IPS DF 19.7 (cell line): ENCODE measurements at regions not wholly inside any gene's neighbourhood (a gene's known extent, or its start where the extent isn't known, plus 50 kb on each side); places are given as distances from the start of the nearest gene placed in this dataset.
"Not testable (repeated sequence)": the region's sequence is repeated elsewhere in the genome, so short reads cannot be mapped to it uniquely, and the experiment has no call there.

ENCODE experiments used
- DNase-seq: peaks from one replicate; pipeline ENCODE4 v3.0.0-alpha.2; 2013; ENCODE audit warnings: low read depth, low spot score

DNA sequence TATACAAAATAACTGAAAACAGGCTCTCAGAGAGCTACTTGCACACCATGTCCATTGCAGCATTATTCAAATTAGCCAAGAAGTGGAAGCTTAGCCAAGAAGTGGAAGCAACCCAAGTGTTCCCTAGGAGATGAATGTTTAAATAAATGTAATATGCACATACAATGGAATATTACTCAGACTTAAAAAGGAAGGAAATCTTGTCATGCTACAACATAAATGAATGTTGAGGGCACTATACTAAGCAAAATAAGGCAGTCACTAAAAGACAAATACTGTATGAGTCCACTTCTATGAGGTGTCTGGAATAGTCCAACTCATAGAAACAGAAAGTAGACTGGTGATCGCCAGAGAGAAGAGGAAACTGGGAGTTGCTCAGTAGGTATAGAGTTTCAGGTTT, 438.1 kb downstream of the MAT2B start:
- no peak for DNase-seq

DNA sequence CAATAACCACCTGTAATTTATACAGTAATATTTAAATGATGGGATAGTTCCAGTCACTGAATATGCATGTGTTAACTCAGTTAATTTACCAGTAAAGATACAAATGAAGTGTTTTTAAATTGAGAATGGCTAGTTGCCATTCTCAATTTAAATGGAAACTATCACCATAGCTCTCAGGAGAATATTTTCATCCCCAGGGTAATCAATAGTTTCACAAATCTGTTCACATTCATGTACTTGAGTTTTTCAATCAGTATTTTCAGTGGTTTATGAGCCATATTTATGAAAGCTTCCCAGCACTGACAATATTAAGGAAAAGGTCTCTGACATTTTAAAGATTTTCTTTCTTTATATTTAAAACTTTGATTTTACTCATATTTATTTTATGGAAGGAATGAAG, 439.3 kb downstream of the MAT2B start:
- DNase-seq, result no peak

DNA sequence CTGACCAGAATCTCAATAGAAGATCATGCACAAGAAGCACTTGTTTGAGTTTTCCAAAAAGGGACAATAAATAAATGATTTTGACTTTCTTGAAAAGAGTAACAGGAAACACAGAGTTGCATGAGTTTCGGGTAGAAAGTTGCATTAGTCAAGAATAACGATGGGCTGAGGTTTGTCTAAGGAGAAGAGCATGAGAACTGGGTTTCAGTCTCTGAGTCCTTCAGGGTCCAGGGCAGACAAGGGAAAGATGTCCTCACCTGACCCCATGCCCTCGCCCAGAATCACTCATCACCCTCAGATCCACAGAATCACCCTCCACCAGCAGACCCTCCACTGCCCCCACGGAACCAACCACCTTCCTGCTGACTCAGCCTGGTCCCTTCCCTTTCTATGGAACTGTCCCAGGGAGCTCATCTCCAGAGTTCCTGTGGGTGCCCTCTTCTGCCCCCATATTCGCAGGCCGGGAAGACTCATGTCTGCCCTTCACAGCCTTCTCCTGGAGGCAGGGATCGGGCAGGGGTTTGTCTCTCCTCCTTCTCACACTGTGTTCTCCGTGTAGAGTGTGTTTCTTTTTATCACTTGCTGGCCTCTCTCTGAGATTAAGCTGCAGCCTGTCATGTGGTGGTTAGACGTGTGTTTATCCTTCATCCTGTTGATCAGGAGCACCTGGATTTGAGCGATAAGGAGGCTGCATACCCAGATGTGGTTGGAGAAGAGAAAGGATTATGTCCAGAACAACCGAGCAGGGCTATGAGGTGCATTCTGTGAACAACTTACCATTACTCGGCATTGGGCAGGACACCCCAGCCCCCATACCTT, 442.6 kb downstream of the MAT2B start:
- DNase-seq, result no peak

DNA sequence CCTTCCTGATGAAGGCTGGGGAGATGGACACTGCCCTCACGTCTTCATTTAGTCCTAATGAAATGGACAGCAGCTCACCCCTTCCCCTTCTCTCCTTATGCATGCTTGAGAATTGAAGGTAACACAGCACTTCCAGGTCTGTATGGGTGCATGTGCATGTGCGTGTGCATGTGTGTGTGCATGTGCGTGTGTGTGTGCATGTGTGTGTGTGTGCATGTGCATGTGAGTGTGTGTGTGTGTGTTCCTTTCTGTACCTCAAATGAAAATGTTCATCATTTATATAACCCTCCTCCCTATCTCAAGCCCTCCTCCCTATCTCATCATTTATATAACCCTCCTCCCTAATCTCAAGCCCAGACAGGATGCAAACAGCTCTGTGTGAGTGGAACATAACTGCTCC, 444.8 kb downstream of the MAT2B start:
- no peak for DNase-seq

DNA sequence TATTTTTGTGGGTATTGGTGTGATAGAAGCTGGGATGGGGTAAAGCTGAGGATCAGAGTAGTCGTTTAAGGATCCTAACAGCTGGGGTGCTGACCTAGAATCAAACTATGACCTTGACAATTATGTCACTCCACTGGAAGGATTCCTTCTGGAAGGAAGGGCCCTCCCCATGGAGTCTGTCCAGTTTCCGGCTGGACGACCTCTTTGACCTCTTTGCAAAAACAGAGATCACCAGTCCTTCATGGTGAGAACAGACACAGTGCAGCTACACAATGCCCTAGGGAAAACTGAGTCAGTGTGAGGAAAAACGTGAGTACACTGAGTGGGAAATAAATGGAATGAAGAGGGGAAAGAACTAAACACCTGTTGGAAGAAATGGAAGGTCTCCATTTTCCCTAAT, 445.6 kb downstream of the MAT2B start:
- DNase-seq, result no peak

DNA sequence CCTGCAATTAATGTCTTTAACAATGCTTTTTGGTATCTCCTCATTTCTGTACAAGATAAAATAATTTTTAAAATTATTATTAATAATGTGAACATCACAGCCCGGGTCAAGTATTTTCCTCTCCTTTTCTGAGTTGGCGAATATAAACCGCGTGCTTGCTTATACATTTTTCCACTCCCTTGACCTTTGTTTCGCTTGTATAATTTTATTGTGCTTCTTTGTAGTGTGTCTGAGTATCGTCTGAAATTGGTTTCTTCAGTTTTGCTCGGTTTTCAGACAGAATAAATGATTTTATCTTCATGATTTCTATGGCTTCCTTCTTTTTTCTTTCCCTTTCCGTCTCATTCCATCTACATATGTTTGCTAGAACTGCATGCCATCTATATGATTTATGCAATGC, 448.5 kb downstream of the MAT2B start:
- no peak for DNase-seq

DNA sequence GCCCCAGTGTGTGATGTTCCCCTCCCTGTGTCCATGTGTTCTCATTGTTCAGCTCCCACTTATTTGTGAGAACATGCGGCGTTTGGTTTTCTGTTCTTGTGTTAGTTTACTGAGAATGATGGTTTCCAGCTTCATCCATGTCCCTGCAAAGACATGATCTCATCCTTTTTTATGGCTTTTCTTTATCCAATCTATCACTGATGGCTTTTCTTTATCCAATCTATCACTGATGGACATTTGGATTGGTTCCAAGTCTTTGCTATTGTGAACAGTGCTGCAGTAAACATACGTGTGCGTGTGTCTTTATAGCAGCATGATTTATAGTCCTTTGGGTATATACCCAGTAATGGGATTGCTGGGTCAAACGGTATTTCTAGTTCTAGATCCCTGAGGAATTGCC, 455.8 kb downstream of the MAT2B start:
- DNase-seq, result not testable (repeated sequence)

DNA sequence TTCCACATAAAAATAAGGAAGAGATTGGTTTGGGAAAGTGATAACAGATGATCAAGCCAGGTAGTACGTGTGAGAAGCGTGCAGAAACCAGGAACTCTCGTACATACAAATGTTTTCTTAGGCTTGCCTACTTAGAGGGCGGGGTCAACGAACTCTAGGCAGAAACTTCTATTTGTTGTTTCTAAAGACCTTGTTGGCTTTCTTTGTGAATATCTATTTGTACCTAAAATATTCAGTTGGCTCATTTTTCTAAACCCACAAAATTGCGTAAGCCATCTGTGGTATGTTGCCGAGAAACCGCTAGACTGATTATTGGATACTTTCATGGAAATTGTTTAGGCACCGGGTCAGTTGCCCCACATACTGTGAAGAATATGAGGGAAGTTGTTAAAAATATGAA, 458.5 kb downstream of the MAT2B start:
- DNase-seq, result no peak

DNA sequence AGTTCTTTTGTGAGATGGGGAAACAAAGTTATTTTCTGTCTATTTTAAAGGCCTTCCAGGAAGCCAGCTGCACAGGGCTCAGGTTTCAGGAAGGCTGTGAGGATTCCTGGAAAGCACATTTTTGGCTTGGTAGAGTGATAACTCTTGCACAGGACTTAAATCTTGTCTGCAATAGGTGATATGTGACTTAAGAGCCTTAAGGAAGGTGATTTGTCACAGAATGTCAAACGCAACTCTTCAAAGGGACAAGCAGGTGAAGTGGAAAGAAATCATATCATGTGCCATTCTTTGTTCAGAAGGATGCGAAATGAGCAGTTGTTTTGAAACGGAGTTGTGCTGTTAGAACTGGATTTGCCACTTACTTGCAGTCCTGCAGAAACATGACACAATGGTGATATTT, 459.3 kb downstream of the MAT2B start:
- DNase-seq, result no peak

DNA sequence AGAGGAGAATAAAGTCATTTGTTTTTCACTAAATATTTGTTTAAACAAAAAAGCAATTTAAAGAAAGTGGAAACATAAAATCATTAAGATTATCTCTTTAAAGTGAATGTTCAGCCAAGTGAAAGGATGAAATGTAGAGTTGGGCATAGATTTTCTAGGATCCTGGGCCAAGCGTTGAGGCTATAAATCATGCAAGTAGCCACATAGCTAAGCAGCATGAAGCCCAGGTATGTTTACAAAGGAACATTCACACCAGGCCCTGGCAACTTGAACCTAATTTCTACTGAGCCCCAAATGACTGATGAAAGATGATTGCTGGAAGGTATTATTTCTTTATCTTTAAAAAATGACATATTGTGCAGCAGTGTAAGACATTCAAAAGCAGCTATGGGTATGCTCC, 461.8 kb downstream of the MAT2B start:
- DNase-seq, result no peak

DNA sequence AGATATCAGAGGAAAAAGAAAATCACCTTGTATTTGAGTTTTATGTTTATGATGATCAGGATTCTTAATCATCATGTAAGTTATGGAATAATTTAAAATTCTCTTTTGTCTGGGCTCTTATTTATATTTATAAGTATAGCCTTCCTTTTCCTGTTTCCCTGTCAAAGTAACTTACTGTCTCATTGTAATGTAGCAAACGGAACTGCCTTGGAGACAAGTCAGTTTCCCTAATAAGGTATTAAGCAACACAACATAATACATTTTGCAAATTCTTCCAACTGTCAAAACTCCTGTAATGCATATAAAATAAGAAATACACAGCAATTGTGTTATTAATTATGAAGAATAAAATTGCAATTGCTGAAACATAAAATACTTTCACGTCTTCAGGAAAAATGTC, 463.2 kb downstream of the MAT2B start:
- no peak for DNase-seq

DNA sequence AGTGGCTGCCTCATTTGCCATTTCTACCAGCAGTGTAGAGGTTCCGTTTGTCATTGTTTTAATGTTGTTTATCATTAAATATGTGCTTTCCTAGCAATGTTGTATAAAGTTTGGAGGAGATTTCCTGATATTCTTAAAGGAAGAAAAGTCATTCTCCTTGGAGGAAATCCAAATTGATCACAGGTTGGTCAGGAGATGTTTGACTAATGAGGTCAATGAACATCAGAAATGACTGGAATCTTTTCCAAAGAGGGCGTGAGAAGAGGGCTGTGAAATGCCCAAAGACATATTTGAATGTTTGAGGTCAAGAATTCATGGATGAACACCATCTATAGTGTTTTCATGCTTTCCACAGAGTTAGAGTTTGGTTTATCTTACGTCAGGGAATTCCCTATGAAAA, 471.3 kb downstream of the MAT2B start:
- no peak for DNase-seq

DNA sequence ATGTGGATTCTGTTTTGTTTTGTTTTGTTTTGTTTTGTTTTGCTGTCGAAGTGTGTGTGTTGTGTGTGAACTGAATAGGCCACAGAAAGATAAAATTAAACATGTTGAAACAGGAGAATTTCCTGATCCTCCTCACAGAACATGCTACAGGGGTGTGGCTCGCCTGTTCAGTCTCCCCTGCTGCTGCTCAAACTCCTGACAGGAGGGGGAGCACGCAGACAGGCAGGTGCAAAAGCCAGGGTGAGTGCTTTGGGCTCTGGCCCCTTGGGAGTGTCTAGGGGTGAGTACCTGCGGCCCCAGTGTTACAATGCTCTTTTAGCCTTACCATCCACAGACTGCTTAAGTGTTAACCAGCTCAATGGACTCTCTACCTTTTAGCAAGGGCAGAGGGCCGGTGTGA, 473.5 kb downstream of the MAT2B start:
- no peak for DNase-seq

DNA sequence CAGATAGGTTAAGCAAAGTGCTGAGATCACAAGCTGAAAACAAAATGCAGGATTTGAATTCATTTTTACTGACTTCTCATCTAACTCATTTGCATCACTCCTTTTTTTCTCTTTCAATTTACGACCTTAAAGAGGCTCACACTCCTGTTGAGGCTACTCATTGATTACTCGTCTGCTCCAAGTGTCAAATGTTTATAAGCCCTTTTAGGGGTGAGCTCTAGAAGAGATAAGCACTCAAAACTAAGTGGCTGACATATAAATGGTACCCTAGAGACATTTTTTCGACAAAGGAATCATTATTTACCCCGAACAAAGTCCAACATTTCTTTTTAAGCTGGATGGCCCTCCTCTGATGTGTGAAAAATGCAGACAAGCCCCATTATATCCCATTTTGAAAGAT, 483.1 kb downstream of the MAT2B start:
- DNase-seq, result no peak

DNA sequence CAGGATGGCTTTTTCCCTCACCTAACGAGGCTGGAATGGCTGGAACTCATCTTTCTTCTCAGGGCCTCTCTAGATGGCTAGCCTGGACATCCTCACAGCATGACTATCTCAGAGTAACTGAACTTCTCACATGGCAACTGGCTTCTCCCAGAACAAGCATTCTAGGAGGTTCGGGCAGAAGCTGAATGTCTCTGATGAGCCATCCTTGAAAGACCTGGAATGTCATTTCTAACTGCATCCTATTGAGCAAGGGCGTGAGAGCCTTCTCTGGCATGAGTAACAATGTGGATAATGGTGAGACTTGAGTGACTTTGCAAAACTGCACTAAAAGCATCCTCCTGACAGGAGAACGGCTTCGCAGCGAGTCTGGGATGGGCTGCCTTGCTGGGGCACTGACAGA, 487.7 kb downstream of the MAT2B start:
- no peak for DNase-seq

DNA sequence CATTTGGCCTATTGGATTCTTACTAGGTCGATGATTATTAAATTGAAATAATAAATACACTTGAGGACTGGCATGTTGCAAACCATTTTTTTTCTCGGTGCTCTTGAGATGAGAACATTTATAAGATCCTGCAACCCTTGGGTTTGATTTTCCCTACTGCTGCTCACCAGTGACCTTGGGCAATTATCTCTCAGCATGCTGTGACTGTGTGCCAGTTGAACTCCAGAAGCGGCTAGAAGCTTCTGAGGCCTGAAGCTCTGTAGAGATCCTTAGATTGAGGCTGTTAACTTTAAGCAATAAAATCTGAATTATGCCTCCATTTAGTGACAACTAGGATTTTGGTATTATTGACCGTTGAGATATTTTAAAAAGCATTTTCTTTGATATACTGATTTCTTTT, 489.8 kb downstream of the MAT2B start:
- no peak for DNase-seq

DNA sequence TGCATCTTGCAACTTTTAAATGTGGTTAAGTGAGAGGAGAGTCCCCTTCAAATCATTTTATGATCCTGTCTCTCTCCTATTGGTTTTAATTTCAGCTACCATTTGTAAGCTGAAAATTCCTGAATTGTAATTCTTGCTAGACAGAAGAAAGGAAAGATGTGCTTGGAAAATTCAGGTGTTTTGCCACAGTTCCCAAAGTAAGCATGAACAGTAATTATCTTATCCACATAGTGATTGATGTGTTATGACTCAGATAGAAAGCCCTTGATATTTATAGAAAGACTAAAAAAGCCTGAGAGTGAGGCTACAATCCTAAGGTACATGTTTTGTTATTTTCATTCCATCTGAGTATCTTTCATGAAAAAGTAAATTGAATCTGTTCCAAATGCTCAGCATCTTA, 492.5 kb downstream of the MAT2B start:
- no peak for DNase-seq

DNA sequence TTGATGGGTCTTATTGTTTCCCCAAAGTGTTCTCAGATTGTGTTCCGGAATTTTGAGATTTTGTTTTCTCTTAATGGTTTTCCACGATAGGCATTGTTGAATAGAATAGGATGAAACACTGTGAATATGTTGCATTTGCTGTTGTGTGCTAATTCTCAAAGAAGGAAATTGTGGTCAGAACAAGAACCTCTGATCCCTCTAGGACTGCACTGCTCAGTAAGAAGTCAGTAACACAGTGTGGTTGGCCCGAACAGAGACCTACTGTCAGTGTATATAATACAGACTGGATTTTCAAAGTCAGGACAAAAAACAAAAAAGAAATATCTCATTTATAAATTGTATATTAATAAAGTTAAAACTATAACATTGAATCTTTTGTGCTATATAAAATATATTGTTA, 494.8 kb downstream of the MAT2B start:
- no peak for DNase-seq

DNA sequence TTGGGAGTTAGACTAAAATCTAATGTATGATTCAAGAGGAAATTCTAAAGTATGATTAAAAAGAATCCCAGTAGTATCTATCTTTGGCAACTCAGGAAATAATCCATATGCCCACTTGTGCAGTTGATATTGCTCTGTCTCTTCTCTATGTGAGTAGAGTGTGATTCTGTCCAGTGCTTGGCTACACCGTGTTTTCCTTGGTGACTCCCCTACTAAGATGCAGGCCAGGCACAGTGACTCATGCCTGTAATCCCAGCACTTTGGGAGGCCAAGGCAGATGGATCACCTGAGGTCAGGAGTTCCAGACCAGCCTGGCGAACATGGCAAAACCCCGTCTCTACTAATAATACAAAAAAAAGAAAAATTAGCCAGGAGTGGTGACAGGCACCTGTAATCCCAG, 495.4 kb downstream of the MAT2B start:
- no peak for DNase-seq

DNA sequence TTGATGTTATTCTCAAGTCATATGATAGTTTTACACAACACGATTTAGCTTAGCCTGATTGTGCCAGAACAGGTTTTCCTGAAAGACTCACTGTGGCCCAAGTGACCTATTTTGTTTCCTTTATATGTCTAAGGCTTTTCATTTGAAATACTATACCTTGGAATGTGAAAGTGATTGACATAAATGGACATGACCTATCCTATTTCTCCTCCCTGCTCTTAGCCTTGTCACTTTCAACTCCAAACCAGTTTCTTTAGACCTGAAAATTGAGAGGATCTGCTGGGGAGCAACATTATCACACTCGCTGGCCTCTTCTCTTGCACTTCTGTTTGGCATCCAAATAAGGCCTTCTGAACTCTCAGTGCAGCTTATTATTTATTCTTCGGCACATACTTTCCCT, 496.8 kb downstream of the MAT2B start:
- no peak for DNase-seq

DNA sequence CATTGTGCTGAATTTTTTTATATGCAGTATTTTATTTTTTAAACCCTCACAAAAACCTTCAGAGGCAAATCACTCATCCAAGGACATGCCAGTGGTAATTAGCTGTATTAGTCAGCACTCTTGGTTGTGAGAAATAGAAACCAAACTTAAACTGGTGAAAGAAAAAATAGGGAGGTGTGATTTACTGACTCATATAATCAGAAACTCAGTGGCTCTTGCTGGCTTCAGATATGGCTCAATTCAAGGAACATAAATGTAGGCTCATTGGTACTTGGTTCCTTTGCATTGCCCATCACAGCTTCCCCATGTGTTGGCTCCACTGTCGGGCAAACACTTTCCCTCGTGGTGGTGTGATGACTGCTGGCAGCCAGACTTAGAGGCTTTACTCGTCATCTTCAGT, 497.2 kb downstream of the MAT2B start:
- no peak for DNase-seq

DNA sequence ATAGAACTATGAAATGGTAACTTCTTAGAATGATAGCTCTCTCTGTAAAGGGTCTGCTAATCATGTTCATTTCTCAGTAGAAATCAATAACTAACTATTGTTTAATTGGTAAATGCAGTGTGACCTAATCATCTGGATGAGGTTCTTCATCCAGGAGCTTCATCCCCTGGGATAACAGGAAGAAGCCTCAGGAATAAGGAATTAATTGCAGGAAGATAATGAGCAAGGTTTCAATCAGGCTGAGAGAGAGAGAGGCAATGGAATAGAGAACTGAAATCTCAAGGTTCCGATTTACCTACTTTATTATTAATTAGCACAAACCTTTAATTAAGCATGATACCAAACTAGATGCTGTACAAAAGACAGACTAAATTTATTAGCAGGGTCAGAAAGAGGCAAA, 499.7 kb downstream of the MAT2B start:
- DNase-seq, result no peak

DNA sequence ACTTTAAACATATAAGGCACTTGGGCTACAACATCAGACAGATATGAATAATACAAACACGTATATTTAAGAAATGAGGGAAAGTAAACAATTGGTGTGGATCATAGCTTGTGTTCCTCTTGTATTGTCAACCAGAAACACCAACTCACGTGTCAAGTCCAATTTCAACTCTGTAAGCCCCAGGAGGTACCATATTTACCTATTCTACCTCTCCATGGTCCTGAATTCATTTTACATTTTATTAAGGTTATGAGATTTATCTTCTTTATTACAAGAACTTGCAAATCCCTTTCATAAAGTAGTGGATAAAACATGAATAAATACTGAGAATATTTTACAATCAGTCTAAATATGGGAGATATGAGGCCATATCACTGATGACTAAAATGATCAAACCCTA, 501.6 kb downstream of the MAT2B start:
- no peak for DNase-seq

DNA sequence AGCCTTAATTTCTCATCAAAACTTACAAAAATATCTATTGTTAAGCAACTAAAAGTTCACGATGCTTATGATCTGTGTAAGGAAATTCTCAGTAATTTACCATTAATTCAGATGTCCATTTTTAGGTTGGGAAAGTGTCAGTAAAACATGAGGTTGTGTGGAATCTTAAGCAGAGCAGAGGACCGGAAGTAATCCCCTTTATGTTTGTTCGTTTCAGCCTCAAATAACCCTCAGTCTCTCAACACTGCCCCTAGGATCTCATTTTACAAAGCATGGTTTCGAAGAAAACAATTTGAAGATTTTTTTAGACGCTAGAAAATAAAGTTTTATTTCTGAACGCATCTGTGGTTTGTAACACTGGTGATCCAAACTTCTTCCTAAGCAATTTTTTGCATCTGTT, 504.2 kb downstream of the MAT2B start:
- DNase-seq, result no peak
